ENCODE measurements at regions not wholly inside any gene's neighbourhood (a gene's known extent, or its start where the extent isn't known, plus 50 kb on each side); places are given as distances from the start of the nearest gene placed in this dataset.
"Not testable (repeated sequence)": the region's sequence is repeated elsewhere in the genome, so short reads cannot be mapped to it uniquely, and the experiment has no call there.

- Mint-ChIP-seq H3K36me3 (ENCODE audit: low read depth, unreplicated experiment) (no peaks in the 10 kb centered on the region), H3K27ac (ENCODE audit: unreplicated experiment) (no peak overlapping the region), H3K27me3 (ENCODE audit: unreplicated experiment) (no peaks in the 10 kb centered on the region), H3K4me1 (ENCODE audit: unreplicated experiment) (no peaks in the 10 kb centered on the region), H3K4me3 (ENCODE audit: unreplicated experiment) (no peak overlapping the region), H3K9me3 (ENCODE audit: unreplicated experiment) (no peaks in the 10 kb centered on the region)
- DNase-seq (ENCODE audit: low spot score) = no peak
- TF ChIP-seq, protein P1, sequence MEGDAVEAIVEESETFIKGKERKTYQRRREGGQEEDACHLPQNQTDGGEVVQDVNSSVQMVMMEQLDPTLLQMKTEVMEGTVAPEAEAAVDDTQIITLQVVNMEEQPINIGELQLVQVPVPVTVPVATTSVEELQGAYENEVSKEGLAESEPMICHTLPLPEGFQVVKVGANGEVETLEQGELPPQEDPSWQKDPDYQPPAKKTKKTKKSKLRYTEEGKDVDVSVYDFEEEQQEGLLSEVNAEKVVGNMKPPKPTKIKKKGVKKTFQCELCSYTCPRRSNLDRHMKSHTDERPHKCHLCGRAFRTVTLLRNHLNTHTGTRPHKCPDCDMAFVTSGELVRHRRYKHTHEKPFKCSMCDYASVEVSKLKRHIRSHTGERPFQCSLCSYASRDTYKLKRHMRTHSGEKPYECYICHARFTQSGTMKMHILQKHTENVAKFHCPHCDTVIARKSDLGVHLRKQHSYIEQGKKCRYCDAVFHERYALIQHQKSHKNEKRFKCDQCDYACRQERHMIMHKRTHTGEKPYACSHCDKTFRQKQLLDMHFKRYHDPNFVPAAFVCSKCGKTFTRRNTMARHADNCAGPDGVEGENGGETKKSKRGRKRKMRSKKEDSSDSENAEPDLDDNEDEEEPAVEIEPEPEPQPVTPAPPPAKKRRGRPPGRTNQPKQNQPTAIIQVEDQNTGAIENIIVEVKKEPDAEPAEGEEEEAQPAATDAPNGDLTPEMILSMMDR (IDR thresholded peaks at IDR 0.05; ENCODE audit: unreplicated experiment) = no peak
Observed at GRCh38 chr9:90526386-90526785, 116.2 kb downstream of the DIRAS2 start.

GRCh38 chr9:90536094-90536493 is 106.5 kb downstream of the DIRAS2 start:
- H3K27ac Mint-ChIP-seq (ENCODE audit: unreplicated experiment); H3K36me3 Mint-ChIP-seq (ENCODE audit: low read depth, unreplicated experiment); H3K27me3 Mint-ChIP-seq (ENCODE audit: unreplicated experiment); H3K9me3 Mint-ChIP-seq (ENCODE audit: unreplicated experiment); H3K4me1 Mint-ChIP-seq (ENCODE audit: unreplicated experiment); H3K4me3 Mint-ChIP-seq (ENCODE audit: unreplicated experiment); DNase-seq (ENCODE audit: low spot score): not testable (repeated sequence)

- TF ChIP-seq, protein P1 (IDR thresholded peaks at IDR 0.05; ENCODE audit: unreplicated experiment) = no peak
- peaks cover 2% of the 10 kb centered on the region for H3K27me3 Mint-ChIP-seq (ENCODE audit: unreplicated experiment)
- H3K9me3 Mint-ChIP-seq (ENCODE audit: unreplicated experiment) = no peaks in the 10 kb centered on the region
- no peak overlapping the region for H3K27ac Mint-ChIP-seq (ENCODE audit: unreplicated experiment)
- H3K4me3 Mint-ChIP-seq (ENCODE audit: unreplicated experiment) = no peak overlapping the region
- no peaks in the 10 kb centered on the region for H3K36me3 Mint-ChIP-seq (ENCODE audit: low read depth, unreplicated experiment)
- no peak for DNase-seq (ENCODE audit: low spot score)
- H3K4me1 Mint-ChIP-seq (ENCODE audit: unreplicated experiment) = peaks cover 6% of the 10 kb centered on the region
Observed at GRCh38 chr9:90538566-90538965, 104.1 kb downstream of the DIRAS2 start.

DNA sequence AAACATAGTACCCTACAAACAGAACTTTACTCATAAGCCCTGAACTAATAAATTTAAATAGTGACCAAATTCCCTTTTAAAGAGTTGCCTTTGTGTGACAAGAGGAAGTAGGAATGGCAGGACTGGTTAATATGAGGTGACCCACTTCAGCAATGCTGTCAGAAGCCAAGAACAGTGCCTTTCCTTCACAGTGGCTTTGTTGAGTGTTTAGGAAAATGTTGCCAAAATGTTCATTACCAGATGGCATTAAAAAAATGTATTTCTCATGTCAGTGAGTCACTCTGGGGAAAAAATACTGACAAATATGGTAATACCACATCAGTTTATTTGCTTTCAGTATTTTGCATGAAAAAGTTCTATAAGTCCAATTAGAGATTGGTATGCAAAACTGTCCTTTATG is 103.3 kb downstream of the DIRAS2 start:
- H3K4me3 Mint-ChIP-seq (ENCODE audit: unreplicated experiment) = no peak overlapping the region
- H3K9me3 Mint-ChIP-seq (ENCODE audit: unreplicated experiment) = no peaks in the 10 kb centered on the region
- TF ChIP-seq, protein P1 (IDR thresholded peaks at IDR 0.05; ENCODE audit: unreplicated experiment) = no peak
- peaks cover 6% of the 10 kb centered on the region for H3K4me1 Mint-ChIP-seq (ENCODE audit: unreplicated experiment)
- H3K27me3 Mint-ChIP-seq (ENCODE audit: unreplicated experiment) = peaks cover 2% of the 10 kb centered on the region
- no peak overlapping the region for H3K27ac Mint-ChIP-seq (ENCODE audit: unreplicated experiment)
- no peaks in the 10 kb centered on the region for H3K36me3 Mint-ChIP-seq (ENCODE audit: low read depth, unreplicated experiment)
- no peak for DNase-seq (ENCODE audit: low spot score)

DNA sequence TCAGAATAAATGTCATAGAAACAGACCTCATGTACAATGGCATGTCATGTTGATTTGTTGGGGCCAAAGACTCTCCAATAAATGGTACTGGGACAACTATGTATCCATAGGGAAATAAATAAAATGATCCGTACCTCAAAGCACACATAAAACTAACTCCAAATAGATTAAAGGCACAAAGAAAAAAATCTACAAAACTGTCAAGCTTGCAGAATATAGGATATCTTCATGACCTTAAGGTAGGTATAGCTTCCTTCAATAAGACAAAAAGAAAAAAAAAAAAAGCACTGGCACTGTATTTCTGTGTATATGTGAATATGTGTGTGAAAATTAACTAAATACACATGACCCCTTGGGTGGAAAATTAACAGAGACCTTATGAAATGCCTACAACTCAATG is 101.9 kb downstream of the DIRAS2 start:
- H3K36me3 Mint-ChIP-seq (ENCODE audit: low read depth, unreplicated experiment) = no peaks in the 10 kb centered on the region
- peaks cover 6% of the 10 kb centered on the region for H3K4me1 Mint-ChIP-seq (ENCODE audit: unreplicated experiment)
- TF ChIP-seq, protein P1 (IDR thresholded peaks at IDR 0.05; ENCODE audit: unreplicated experiment) = no peak
- peaks cover 2% of the 10 kb centered on the region for H3K27me3 Mint-ChIP-seq (ENCODE audit: unreplicated experiment)
- H3K27ac Mint-ChIP-seq (ENCODE audit: unreplicated experiment) = no peak overlapping the region
- no peaks in the 10 kb centered on the region for H3K9me3 Mint-ChIP-seq (ENCODE audit: unreplicated experiment)
- H3K4me3 Mint-ChIP-seq (ENCODE audit: unreplicated experiment) = no peak overlapping the region
- DNase-seq (ENCODE audit: low spot score) = no peak

DNA sequence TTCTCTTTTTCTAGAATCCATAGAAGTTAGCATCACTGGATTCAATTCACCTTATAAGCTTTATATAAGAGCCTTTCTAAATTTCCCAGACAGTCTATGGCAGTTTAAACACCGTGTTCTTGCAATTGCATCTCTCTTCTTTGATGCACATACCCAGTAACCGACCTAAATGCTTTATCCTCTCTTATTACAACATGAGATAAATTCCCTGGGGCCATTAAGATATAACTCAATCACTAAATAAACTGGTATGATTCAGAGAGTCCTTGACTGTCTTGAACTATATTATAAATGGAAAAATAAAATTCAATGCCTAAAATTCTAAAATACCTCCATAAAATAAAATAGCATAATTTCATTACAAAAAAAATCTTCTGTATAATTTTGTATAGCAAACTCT is 98.1 kb downstream of the DIRAS2 start:
- Mint-ChIP-seq H3K4me1 (ENCODE audit: unreplicated experiment) (no peaks in the 10 kb centered on the region), H3K9me3 (ENCODE audit: unreplicated experiment) (peaks cover 11% of the 10 kb centered on the region), H3K27ac (ENCODE audit: unreplicated experiment) (no peak overlapping the region), H3K4me3 (ENCODE audit: unreplicated experiment) (no peak overlapping the region), H3K27me3 (ENCODE audit: unreplicated experiment) (no peaks in the 10 kb centered on the region), H3K36me3 (ENCODE audit: low read depth, unreplicated experiment) (no peaks in the 10 kb centered on the region)
- TF ChIP-seq, protein P1 (IDR thresholded peaks at IDR 0.05; ENCODE audit: unreplicated experiment) = no peak
- no peak for DNase-seq (ENCODE audit: low spot score)

All from endothelial cell (in vitro differentiated cells).